K562 (cell line): ENCODE measurements at regions not wholly inside any gene's neighbourhood (a gene's known extent, or its start where the extent isn't known, plus 50 kb on each side); places are given as distances from the start of the nearest gene placed in this dataset.

ENCODE experiments used
- CBFB ChIP-seq: sonication (generic); formaldehyde crosslinking; IDR thresholded peaks from 2 replicates; pipeline ENCODE4 v1.4.0; 2020; ENCODE audit warnings: mild to moderate bottlenecking, missing genetic modification reagents
- CEBPZ ChIP-seq: fragments of 150-350 bp; IDR thresholded peaks from 2 replicates; pipeline ENCODE4 v1.6.1; 2014; ENCODE audit warnings: low read depth, mild to moderate bottlenecking, low read length, borderline replicate concordance
- LCOR ChIP-seq: sonication (generic); formaldehyde crosslinking; IDR thresholded peaks from 2 replicates; pipeline ENCODE4 v1.8.0; 2022; ENCODE audit warnings: mild to moderate bottlenecking, missing genetic modification reagents
- MAX ChIP-seq: sonication (generic); formaldehyde crosslinking; IDR thresholded peaks from 2 replicates; pipeline ENCODE4 v1.9.0; 2022; ENCODE audit warnings: mild to moderate bottlenecking, missing genetic modification reagents
- MIER1 ChIP-seq: fragments of 450-650 bp; IDR thresholded peaks from 2 replicates; pipeline ENCODE4 v1.6.1; 2016; ENCODE audit warnings: antibody characterized with exemption, mild to moderate bottlenecking, low read depth
- MXI1 ChIP-seq: IDR thresholded peaks from 2 replicates; pipeline ENCODE4 v1.6.1; 2011; ENCODE audit warnings: low read depth, mild to moderate bottlenecking, improper control_type of control experiment, low read length
- SIN3A ChIP-seq, 2 experiments: fragments of 150-350 bp in 1 of 2; IDR thresholded peaks; 2 replicates each; pipeline ENCODE4 v1.6.1; 2011 to 2016; ENCODE audit warnings: borderline replicate concordance in 2 of 2, low read depth in 2 of 2, low read length in 2 of 2, mild to moderate bottlenecking in 2 of 2, moderate library complexity in 2 of 2; ENCODE audit not compliant: control insufficient read depth in 1 of 2
- THAP7 ChIP-seq: fragments of 250-450 bp; sonication (Bioruptor Pico); IDR thresholded peaks from 2 replicates; pipeline ENCODE4 v1.5.0; 2021
- ZBTB49 ChIP-seq: sonication (generic); formaldehyde crosslinking; IDR thresholded peaks from 2 replicates; pipeline ENCODE4 v1.8.0; 2022; ENCODE audit warnings: missing genetic modification reagents, mild to moderate bottlenecking, borderline replicate concordance
- ZNF239 ChIP-seq: fragments of 250-450 bp; sonication (Bioruptor Pico); IDR thresholded peaks from 2 replicates; pipeline ENCODE4 v1.4.0; 2020; ENCODE audit warnings: mild to moderate bottlenecking
- ZNF354B ChIP-seq: fragments of 250-450 bp; sonication (Bioruptor Pico); IDR thresholded peaks from 2 replicates; pipeline ENCODE4 v1.4.0; 2020
- TF ChIP-seq, protein P1 (sequence below): fragments of 450-650 bp; IDR thresholded peaks from 2 replicates; pipeline ENCODE4 v1.6.1; 2017; ENCODE audit warnings: antibody characterized with exemption, mild to moderate bottlenecking

- no peak for TF ChIP-seq ZBTB49
- no peak for TF ChIP-seq CBFB (CRISPR knock-in tag)
- TF ChIP-seq ZNF354B (CRISPR knock-in tag) = no peak
- TF ChIP-seq MIER1 = no peak
- TF ChIP-seq SIN3A (IDR thresholded peaks at IDR 0.05; ENCODE audit: borderline replicate concordance in 2 of 2, control insufficient read depth in 1 of 2, low read depth in 2 of 2, low read length in 2 of 2) = no peak
- no peak for TF ChIP-seq LCOR
- TF ChIP-seq, protein P1, sequence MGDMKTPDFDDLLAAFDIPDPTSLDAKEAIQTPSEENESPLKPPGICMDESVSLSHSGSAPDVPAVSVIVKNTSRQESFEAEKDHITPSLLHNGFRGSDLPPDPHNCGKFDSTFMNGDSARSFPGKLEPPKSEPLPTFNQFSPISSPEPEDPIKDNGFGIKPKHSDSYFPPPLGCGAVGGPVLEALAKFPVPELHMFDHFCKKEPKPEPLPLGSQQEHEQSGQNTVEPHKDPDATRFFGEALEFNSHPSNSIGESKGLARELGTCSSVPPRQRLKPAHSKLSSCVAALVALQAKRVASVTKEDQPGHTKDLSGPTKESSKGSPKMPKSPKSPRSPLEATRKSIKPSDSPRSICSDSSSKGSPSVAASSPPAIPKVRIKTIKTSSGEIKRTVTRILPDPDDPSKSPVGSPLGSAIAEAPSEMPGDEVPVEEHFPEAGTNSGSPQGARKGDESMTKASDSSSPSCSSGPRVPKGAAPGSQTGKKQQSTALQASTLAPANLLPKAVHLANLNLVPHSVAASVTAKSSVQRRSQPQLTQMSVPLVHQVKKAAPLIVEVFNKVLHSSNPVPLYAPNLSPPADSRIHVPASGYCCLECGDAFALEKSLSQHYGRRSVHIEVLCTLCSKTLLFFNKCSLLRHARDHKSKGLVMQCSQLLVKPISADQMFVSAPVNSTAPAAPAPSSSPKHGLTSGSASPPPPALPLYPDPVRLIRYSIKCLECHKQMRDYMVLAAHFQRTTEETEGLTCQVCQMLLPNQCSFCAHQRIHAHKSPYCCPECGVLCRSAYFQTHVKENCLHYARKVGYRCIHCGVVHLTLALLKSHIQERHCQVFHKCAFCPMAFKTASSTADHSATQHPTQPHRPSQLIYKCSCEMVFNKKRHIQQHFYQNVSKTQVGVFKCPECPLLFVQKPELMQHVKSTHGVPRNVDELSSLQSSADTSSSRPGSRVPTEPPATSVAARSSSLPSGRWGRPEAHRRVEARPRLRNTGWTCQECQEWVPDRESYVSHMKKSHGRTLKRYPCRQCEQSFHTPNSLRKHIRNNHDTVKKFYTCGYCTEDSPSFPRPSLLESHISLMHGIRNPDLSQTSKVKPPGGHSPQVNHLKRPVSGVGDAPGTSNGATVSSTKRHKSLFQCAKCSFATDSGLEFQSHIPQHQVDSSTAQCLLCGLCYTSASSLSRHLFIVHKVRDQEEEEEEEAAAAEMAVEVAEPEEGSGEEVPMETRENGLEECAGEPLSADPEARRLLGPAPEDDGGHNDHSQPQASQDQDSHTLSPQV = no peak
- no peak for TF ChIP-seq CEBPZ
- no peak for TF ChIP-seq MXI1
- no peak for TF ChIP-seq ZNF239 (CRISPR knock-in tag)
- TF ChIP-seq MAX (CRISPR knock-in tag) = no peak
- TF ChIP-seq THAP7 (CRISPR knock-in tag) = no peak
Observed at GRCh38 chr22:47465222-47465621, 702.8 kb downstream of the TBC1D22A start.
